WERI-Rb-1 (cell line): ENCODE measurements at regions not wholly inside any gene's neighbourhood (a gene's known extent, or its start where the extent isn't known, plus 50 kb on each side); places are given as distances from the start of the nearest gene placed in this dataset.

Source experiments
- DNase-seq: peaks from one replicate; pipeline ENCODE4 v3.0.0-alpha.2; 2020
- H3K27ac ChIP-seq: fragments of 250-450 bp; sonication (Bioruptor Pico); 2 replicates; pipeline ENCODE4 v1.5.1; 2020; ENCODE audit warnings: mild to moderate bottlenecking, moderate library complexity
- H3K27me3 ChIP-seq: fragments of 250-450 bp; sonication (Bioruptor Pico); 2 replicates; pipeline ENCODE4 v1.5.1; 2021; ENCODE audit warnings: mild to moderate bottlenecking, low read depth, moderate library complexity; ENCODE audit not compliant: insufficient read depth, severe bottlenecking
- H3K36me3 ChIP-seq: fragments of 250-450 bp; sonication (Bioruptor Pico); 2 replicates; pipeline ENCODE4 v1.5.1; 2020; ENCODE audit warnings: mild to moderate bottlenecking, moderate library complexity
- H3K4me3 ChIP-seq: 2 replicates; pipeline ENCODE4 v1.5.1; 2011; ENCODE audit warnings: low read depth, mild to moderate bottlenecking, control low read depth, low read length
- H3K9me3 ChIP-seq: fragments of 250-450 bp; sonication (Bioruptor Pico); 2 replicates; pipeline ENCODE4 v1.5.1; 2021; ENCODE audit warnings: mild to moderate bottlenecking, moderate library complexity; ENCODE audit not compliant: severe bottlenecking
- TF ChIP-seq, protein P1 (sequence below): IDR thresholded peaks from 2 replicates; pipeline ENCODE4 v1.5.1; 2011; ENCODE audit warnings: low read depth, mild to moderate bottlenecking, control low read depth, inconsistent platforms, low read length

DNA sequence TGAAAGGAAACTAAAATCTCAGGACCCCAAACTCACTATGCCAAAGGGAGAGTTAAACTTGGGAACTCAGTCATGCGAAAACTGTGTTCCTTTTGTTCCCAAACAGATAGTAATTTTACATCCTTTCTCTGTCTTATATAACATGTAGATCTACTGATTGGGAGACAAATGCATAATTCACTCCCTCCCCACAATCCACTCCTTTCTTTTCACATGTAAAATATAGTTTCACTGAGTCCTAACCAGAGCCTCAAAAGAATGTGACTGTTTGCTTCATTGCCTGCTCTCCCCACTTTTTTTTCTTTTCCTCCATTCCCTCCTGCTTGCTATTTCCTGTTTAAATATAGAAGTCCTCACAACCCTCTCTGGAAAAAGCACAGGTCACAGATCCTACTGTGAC is 699.3 kb upstream of the ADGRL3 start:
- Histone ChIP-seq H3K9me3 (no peaks in the 10 kb centered on the region), H3K27me3 (no peaks in the 10 kb centered on the region), H3K36me3 (no peaks in the 10 kb centered on the region), H3K4me3 (no peak overlapping the region), H3K27ac (no peak overlapping the region)
- no peak for DNase-seq
- TF ChIP-seq, protein P1, sequence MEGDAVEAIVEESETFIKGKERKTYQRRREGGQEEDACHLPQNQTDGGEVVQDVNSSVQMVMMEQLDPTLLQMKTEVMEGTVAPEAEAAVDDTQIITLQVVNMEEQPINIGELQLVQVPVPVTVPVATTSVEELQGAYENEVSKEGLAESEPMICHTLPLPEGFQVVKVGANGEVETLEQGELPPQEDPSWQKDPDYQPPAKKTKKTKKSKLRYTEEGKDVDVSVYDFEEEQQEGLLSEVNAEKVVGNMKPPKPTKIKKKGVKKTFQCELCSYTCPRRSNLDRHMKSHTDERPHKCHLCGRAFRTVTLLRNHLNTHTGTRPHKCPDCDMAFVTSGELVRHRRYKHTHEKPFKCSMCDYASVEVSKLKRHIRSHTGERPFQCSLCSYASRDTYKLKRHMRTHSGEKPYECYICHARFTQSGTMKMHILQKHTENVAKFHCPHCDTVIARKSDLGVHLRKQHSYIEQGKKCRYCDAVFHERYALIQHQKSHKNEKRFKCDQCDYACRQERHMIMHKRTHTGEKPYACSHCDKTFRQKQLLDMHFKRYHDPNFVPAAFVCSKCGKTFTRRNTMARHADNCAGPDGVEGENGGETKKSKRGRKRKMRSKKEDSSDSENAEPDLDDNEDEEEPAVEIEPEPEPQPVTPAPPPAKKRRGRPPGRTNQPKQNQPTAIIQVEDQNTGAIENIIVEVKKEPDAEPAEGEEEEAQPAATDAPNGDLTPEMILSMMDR, result no peak

DNA sequence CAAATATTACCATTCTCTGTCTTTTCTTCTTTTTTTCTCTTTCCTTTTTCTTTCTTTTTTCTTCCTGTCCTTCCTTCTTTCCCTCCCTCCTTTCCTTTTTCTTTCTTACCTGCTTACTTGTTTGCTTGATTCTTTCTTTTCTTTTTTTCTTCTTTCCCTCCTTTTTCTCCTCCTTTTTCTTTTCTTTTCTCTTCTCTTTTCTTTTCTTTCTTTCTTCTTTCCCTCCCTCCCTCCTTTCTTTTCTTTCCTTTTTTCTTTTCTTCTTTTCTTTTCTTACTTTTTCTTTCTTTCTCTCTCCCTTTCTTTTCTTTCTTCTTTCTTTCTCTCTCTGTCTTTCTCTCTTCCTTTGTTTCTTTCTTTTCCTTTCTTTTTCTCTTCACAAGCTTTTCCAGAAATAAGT is 697.4 kb upstream of the ADGRL3 start:
- DNase-seq, result no peak
- no peak overlapping the region for H3K27ac ChIP-seq
- H3K36me3 ChIP-seq, result no peaks in the 10 kb centered on the region
- H3K9me3 ChIP-seq, result no peaks in the 10 kb centered on the region
- H3K4me3 ChIP-seq, result no peak overlapping the region
- TF ChIP-seq, protein P1, result no peak
- H3K27me3 ChIP-seq, result no peaks in the 10 kb centered on the region

DNA sequence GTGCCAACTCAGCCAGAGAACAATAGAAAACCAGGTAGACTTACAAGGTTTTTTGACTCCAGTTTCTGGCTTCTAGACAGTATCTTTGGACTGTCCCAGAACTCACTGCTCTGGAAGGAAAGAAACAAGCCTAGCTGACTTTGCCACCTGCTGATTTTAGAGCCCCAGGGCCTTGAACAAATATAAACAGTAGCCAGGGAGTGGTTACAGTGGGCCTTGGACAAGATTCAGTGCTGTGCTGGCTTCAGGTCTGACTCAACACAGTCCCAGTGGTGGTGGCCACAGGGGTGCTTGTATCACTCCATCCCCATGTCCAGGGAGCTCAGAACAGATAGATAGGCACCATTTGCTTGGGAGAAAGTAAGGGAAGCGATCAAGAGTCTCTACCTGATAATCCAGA is 694.1 kb upstream of the ADGRL3 start:
- H3K27ac ChIP-seq, result no peak overlapping the region

DNA sequence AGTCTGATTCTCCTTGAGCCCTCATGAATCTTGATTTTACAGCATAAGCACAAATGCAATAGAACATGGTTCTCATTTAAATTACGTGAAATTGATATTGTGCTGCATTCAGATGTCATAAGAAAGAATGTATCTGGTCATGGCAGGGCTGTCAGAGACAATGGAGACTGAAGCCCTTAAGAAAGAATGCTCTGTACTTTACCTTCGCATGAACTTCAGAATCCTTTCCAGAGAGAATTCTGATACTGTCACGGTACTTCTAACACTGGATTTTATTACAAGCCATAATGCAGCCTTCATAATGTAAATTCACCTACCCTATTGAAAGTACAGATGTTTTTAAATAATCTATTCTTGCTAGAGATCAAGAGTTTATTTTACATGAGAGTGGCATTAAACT is 677.9 kb upstream of the ADGRL3 start:
- no peaks in the 10 kb centered on the region for H3K27me3 ChIP-seq
- H3K4me3 ChIP-seq, result no peak overlapping the region
- H3K9me3 ChIP-seq, result no peaks in the 10 kb centered on the region
- TF ChIP-seq, protein P1, result no peak
- H3K36me3 ChIP-seq, result no peaks in the 10 kb centered on the region
- no peak overlapping the region for H3K27ac ChIP-seq
- DNase-seq, result no peak

More for the DNA sequence above, 694.1 kb upstream of the ADGRL3 start:
- Histone ChIP-seq H3K4me3 (no peak overlapping the region), H3K9me3 (no peaks in the 10 kb centered on the region), H3K36me3 (no peaks in the 10 kb centered on the region), H3K27me3 (no peaks in the 10 kb centered on the region)
- TF ChIP-seq, protein P1, result no peak
- no peak for DNase-seq

DNA sequence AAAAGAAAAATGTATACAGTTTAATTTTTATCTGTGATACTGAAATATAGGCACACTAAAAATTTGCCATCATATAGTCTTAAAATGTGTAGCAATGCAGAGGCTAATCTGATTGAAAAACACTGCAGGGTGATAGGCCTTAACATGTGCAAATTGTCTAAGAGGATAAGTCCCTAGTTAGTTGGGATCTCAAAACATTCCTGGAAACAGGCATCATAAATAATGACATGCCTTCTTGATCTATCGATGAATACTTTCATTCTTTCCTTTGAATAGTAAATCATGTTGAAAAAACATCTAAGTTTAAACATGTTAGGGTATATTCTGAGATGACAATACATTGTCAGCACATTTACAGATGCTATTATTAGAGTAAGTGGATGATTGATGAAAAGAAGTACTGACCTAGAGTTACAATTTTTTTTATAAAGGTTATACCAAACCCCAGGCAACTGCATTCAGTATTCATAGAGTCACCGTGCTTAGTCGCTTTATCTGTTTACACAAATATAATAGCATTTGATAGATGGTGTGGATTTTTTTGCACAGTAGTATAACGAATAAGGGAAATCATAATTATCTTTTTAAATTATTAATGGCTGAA is 668.2 kb upstream of the ADGRL3 start:
- DNase-seq, result no peak
- H3K27me3 ChIP-seq, result no peaks in the 10 kb centered on the region
- no peak overlapping the region for H3K27ac ChIP-seq
- H3K9me3 ChIP-seq, result no peaks in the 10 kb centered on the region
- TF ChIP-seq, protein P1, result no peak
- H3K4me3 ChIP-seq, result no peak overlapping the region
- H3K36me3 ChIP-seq, result no peaks in the 10 kb centered on the region

DNA sequence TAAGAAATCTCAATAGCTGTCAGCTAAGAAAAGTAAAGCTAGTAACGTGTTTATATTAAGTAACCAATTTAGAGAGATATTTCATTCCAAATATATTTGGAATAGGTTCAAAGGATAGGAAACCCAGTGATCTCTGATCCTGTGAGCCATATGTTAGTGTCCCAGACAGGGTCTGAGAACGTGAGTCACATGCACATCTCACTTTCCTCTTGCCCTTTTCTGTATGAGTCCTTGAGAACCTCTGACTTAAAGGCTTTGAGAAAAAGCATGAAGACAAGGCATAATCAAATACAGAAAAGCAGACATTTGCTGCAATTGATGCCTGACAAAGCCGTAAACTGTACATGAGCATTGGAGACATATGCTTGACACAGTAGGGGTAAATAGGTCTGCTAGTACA is 655.1 kb upstream of the ADGRL3 start:
- no peaks in the 10 kb centered on the region for H3K9me3 ChIP-seq
- H3K27me3 ChIP-seq, result no peaks in the 10 kb centered on the region
- TF ChIP-seq, protein P1, result no peak
- H3K36me3 ChIP-seq, result no peaks in the 10 kb centered on the region
- H3K4me3 ChIP-seq, result no peak overlapping the region
- DNase-seq, result no peak
- H3K27ac ChIP-seq, result no peak overlapping the region
